ENCODE measurements at regions not wholly inside any gene's neighbourhood (a gene's known extent, or its start where the extent isn't known, plus 50 kb on each side); places are given as distances from the start of the nearest gene placed in this dataset.

DNA sequence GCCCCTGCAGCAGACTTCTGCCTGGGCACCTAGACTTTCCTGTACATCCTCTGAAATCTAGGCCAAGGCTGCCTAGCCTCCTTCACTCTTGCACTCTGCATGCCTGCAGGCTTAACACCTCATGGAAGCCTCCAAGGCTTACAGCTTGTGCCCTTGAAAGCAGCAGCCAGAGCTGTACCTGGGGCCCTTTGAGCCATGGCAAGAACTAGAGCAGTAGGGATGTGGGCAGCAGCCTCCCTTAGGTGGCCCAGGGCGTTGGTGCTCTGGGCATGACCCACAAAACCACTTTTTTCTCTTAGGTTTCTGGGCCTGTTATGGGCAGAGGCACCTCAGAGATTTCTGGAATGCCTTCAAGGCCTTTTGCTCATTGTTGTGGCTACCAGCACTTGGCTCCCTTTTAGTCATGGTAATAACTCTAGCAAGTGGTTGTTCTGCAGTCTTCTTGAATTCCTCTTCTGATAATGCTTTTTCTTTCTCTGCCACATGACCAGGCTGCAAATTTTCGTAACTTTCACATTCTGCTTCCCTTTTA is 606.2 kb downstream of the TLE4 start:
- Histone ChIP-seq H4K20me1 (ENCODE audit: low read depth, low read length) (no peaks in the 10 kb centered on the region), H3K9me3 (ENCODE audit: insufficient read depth, low read length) (peaks cover 4% of the 10 kb centered on the region; the same call in 1 of the 2 replicates), H3K9me2 (replicated peaks; ENCODE audit: insufficient read depth, low read length) (no peaks in the 10 kb centered on the region), H3F3A (ENCODE audit: insufficient read depth) (no peaks in the 10 kb centered on the region), H3K9ac (ENCODE audit: low read length) (no peak overlapping the region), H3K4me3 (ENCODE audit: insufficient read depth, low read length, poor library complexity, severe bottlenecking) (no peak overlapping the region), H3K27ac (ENCODE audit: low read depth, low read length) (no peak overlapping the region), H3K79me2 (ENCODE audit: insufficient read depth, low read length) (no peaks in the 10 kb centered on the region), H3K36me3 (ENCODE audit: low read length) (no peaks in the 10 kb centered on the region), H3K27me3 (ENCODE audit: low read length) (no peaks in the 10 kb centered on the region), H2AFZ (ENCODE audit: low read depth, low read length, severe bottlenecking) (no peak overlapping the region), H3K4me2 (ENCODE audit: low read depth, low read length, poor library complexity, severe bottlenecking) (no peak overlapping the region)
- TF ChIP-seq, protein P1, sequence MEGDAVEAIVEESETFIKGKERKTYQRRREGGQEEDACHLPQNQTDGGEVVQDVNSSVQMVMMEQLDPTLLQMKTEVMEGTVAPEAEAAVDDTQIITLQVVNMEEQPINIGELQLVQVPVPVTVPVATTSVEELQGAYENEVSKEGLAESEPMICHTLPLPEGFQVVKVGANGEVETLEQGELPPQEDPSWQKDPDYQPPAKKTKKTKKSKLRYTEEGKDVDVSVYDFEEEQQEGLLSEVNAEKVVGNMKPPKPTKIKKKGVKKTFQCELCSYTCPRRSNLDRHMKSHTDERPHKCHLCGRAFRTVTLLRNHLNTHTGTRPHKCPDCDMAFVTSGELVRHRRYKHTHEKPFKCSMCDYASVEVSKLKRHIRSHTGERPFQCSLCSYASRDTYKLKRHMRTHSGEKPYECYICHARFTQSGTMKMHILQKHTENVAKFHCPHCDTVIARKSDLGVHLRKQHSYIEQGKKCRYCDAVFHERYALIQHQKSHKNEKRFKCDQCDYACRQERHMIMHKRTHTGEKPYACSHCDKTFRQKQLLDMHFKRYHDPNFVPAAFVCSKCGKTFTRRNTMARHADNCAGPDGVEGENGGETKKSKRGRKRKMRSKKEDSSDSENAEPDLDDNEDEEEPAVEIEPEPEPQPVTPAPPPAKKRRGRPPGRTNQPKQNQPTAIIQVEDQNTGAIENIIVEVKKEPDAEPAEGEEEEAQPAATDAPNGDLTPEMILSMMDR (IDR thresholded peaks at IDR 0.05; ENCODE audit: insufficient read depth, low read length, poor library complexity, severe bottlenecking) = no peak
- TF ChIP-seq EZH2phosphoT487 (conservative IDR thresholded peaks at IDR 0.05; ENCODE audit: low read length) = no peak

DNA sequence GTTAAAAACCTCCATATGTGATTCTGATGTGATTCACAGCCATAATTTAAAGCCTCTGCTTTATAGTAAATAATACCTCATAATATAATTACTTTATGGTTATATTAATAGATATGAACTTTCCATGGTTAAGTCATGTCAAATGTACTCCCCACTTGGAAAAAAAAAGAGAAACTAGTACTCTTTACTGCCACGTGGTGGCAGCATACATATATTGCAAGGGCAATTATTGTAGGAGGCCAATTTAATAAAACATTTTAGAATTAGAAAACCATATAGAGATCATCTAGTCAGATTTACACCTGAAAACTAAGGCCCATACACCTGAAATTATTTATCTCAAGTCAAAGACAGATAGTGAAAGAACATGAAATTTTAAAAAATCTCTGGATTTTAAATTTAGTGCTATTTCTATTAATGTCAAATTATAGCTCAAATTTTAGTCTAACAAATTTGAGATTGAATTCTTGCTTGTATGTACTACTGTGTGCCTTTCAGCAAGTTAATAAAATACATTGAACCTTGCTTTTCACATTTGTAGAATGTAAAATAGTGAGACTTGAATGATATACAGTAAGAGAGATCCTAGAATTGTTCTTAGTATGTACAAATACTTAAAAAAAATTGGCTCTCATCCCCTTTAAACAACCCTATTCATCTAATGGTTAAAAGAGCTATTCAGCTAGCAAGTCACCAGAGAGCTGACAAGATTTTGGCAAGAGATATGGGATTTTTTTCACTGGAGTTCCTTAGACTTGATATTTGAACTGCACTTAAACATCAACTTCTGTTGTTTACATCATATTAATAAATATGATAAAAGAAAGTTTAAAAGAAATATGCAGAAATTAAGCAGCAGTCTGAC is 603.8 kb downstream of the TLE4 start:
- Histone ChIP-seq H2AFZ (ENCODE audit: low read depth, low read length, severe bottlenecking) (no peak overlapping the region), H3F3A (ENCODE audit: insufficient read depth) (no peaks in the 10 kb centered on the region), H3K79me2 (ENCODE audit: insufficient read depth, low read length) (no peaks in the 10 kb centered on the region), H3K27me3 (ENCODE audit: low read length) (no peaks in the 10 kb centered on the region), H3K9ac (ENCODE audit: low read length) (no peak overlapping the region), H3K36me3 (ENCODE audit: low read length) (no peaks in the 10 kb centered on the region), H4K20me1 (ENCODE audit: low read depth, low read length) (no peaks in the 10 kb centered on the region), H3K27ac (ENCODE audit: low read depth, low read length) (no peak overlapping the region), H3K9me3 (ENCODE audit: insufficient read depth, low read length) (no peaks in the 10 kb centered on the region), H3K9me2 (replicated peaks; ENCODE audit: insufficient read depth, low read length) (no peaks in the 10 kb centered on the region), H3K4me2 (ENCODE audit: low read depth, low read length, poor library complexity, severe bottlenecking) (no peak overlapping the region), H3K4me3 (ENCODE audit: insufficient read depth, low read length, poor library complexity, severe bottlenecking) (no peak overlapping the region)
- no peak for TF ChIP-seq EZH2phosphoT487 (conservative IDR thresholded peaks at IDR 0.05; ENCODE audit: low read length)
- TF ChIP-seq, protein P1 (IDR thresholded peaks at IDR 0.05; ENCODE audit: insufficient read depth, low read length, poor library complexity, severe bottlenecking) = peak; percentile 60

DNA sequence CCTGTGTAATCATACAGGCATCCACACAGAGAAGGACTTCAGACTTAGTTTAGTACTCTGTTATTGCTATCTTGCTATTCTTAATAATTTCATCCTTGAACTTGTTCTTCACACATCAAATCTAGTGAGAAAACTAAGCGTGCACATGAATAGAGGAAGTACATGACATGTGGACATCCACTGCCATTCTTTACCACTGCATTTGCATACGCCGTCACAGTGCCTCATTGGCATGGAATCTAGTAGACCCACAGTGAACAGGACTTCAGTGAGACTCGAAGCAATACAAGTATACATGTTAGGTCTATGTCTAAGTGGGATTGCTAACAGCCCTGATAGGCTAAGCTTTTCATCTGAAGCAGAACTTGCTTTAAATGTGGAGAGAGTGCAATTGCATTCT is 592.1 kb downstream of the TLE4 start:
- no peak overlapping the region for H3K9ac ChIP-seq (ENCODE audit: low read length)
- H3F3A ChIP-seq (ENCODE audit: insufficient read depth) = no peaks in the 10 kb centered on the region
- H3K4me2 ChIP-seq (ENCODE audit: low read depth, low read length, poor library complexity, severe bottlenecking) = no peak overlapping the region
- H2AFZ ChIP-seq (ENCODE audit: low read depth, low read length, severe bottlenecking) = no peak overlapping the region
- no peaks in the 10 kb centered on the region for H3K79me2 ChIP-seq (ENCODE audit: insufficient read depth, low read length)
- no peak overlapping the region for H3K27ac ChIP-seq (ENCODE audit: low read depth, low read length)
- no peaks in the 10 kb centered on the region for H4K20me1 ChIP-seq (ENCODE audit: low read depth, low read length)
- no peaks in the 10 kb centered on the region for H3K9me3 ChIP-seq (ENCODE audit: insufficient read depth, low read length)
- H3K36me3 ChIP-seq (ENCODE audit: low read length) = no peaks in the 10 kb centered on the region
- H3K9me2 ChIP-seq (replicated peaks; ENCODE audit: insufficient read depth, low read length) = no peaks in the 10 kb centered on the region
- H3K27me3 ChIP-seq (ENCODE audit: low read length) = no peaks in the 10 kb centered on the region
- no peak overlapping the region for H3K4me3 ChIP-seq (ENCODE audit: insufficient read depth, low read length, poor library complexity, severe bottlenecking)
- TF ChIP-seq, protein P1 (IDR thresholded peaks at IDR 0.05; ENCODE audit: insufficient read depth, low read length, poor library complexity, severe bottlenecking) = no peak
- TF ChIP-seq EZH2phosphoT487 (conservative IDR thresholded peaks at IDR 0.05; ENCODE audit: low read length) = no peak
